VCaP (cell line): ENCODE measurements at regions not wholly inside any gene's neighbourhood (a gene's known extent, or its start where the extent isn't known, plus 50 kb on each side); places are given as distances from the start of the nearest gene placed in this dataset.

Experiments
- H3K27ac ChIP-seq: fragments of 450-650 bp; 2 replicates; pipeline ENCODE4 v1.5.1; 2017
- CTCF ChIP-seq: fragments of 450-650 bp; conservative IDR thresholded peaks from 2 replicates; pipeline ENCODE4 v1.5.1; 2017; ENCODE audit warnings: mild to moderate bottlenecking, moderate library complexity

DNA sequence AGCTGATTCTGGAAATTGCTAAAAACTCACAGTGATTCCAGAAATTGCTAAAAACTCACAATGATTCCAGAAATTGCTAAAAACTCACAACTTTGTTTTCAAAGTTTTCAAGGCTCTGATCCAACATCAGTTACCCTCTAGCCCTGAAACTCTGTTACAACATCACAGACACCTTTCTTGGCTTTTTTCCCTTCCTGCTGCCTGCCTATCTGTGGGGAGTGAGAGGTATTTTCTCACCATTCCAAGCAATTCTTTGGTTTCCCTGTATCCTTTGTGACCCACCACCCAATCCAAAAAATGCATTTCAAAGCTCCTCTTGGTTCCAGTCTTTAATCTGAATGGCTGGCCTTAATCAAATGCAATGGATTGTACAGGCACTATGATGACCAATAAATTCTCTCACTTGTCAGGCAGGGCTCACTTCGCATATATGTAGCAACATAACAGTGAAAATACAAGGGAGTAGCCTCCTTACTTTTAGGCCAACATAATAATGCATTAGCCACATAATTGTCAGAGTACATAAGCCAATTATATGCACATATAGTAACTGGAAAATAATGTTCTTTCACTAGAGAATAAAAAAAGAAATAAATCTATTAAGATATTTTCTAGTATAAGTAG, 1139.0 kb downstream of the ROBO2 start:
- TF ChIP-seq CTCF: no peak
- no peak overlapping the region for H3K27ac ChIP-seq

DNA sequence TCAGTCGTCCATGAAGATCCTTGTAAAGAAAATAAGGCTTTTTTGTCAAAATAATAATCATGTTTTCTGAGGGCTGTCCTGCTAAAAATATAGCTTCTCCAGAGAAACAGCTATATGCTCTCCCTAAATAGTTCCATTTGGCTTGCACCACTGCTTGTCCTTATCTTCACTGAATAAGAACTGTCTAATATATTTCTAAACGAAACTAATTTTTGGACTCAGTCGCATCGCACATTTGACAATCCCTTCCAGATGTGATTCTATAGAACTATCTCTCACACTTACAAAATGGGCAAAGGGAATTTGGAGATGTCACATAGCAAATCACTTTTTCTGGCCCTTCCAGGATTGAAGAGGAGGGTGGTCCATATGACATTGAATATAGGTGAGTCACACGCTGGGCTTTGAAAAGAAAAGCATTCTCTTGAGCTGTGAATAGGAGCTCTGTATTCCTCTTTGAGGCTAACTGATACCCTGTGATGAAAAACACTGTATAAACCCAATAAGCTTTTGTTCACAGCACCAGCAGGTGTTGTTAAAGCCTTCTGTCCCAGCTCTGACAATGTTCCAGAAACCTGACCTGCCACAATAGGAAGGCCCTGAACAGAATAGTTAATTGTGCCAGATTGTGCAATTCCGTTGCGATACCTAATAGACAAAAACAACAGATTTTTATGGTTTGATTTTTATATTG, 1144.2 kb downstream of the ROBO2 start:
- TF ChIP-seq CTCF: no peak
- H3K27ac ChIP-seq: no peak overlapping the region

- H3K27ac ChIP-seq: no peak overlapping the region
- TF ChIP-seq CTCF: no peak
These were observed 1146.5 kb downstream of the ROBO2 start for GRCh38 chr3:78186404-78186803.

DNA sequence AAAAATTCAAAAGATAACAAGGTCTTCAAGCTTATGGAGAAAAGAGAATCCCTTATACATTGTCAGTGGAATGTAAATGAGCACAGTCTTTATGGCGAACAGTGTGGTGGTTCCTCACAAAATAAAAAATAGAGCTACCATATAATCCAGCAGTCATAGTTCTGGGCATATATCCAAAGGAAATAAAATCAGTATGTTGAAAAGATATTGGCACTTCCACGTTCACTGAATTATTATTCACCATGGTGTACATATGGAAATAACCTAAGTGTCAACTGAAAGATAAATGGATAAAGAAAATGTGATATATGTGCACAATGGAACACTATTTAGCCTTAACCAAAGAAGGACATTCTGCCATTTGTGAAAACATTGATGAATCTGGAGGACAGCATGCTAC, 1161.2 kb downstream of the ROBO2 start:
- no peak overlapping the region for H3K27ac ChIP-seq
- no peak for TF ChIP-seq CTCF

GRCh38 chr3:78204977-78205376, 1165.1 kb downstream of the ROBO2 start:
- no peak overlapping the region for H3K27ac ChIP-seq
- TF ChIP-seq CTCF: peak; percentile 58

DNA sequence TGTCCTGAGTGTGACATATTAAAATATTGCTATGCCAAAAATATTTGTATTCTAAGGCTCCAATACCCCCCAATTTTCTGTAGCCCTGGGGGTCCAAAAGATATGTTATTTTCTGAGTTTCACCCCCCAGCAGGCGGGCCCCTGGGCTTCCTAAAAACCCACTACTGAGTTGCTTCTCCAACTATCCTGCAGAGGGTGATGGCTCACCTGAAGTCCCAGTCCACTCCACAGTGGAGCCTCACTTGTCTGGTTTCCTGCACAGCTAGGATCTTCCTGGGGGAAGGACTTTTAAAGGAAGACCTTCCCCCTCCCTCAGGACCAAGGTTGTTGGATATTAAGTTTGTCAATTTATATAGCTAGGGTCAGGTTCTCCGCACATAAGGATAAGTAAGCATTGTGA, 1181.4 kb downstream of the ROBO2 start:
- TF ChIP-seq CTCF: peak; percentile 51
- no peak overlapping the region for H3K27ac ChIP-seq

DNA sequence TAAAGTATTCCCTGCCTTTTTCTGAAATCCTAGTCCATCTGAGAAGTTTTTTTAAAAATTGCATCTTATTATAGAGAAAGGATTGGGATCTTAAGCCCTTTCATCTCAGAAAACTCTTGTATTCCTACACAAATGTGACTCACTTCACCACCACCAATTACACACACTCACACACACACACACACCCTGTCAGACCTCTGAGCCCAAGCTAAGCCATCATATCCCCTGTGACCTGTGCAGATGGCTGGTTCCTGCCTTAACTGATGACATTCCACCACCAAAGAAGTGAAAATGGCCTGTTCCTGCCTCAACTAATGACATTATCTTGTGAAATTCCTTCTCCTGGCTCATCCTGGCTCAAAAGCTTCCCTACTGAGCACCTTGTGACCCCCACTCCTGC, 1181.9 kb downstream of the ROBO2 start:
- no peak for TF ChIP-seq CTCF

More for the DNA sequence above, 1181.9 kb downstream of the ROBO2 start:
- no peak overlapping the region for H3K27ac ChIP-seq
